NCI-H345 (cell line): ENCODE measurements at regions not wholly inside any gene's neighbourhood (a gene's known extent, or its start where the extent isn't known, plus 50 kb on each side); places are given as distances from the start of the nearest gene placed in this dataset.
"Not testable (repeated sequence)": the region's sequence is repeated elsewhere in the genome, so short reads cannot be mapped to it uniquely, and the experiment has no call there.

Experiments
- DNase-seq: peaks from one replicate; lab custom pipeline; 2025; lab: John Stamatoyannopoulos, UW

- DNase-seq = no peak
Measured at GRCh38 chr2:194526121-194526520, 1130.9 kb upstream of the SLC39A10 start.

GRCh38 chr2:194514281-194514680, 1142.7 kb upstream of the SLC39A10 start:
- no peak for DNase-seq

GRCh38 chr2:194511070-194511469, 1146.0 kb upstream of the SLC39A10 start:
- DNase-seq = not testable (repeated sequence)

- not testable (repeated sequence) for DNase-seq
Measured at GRCh38 chr2:194504876-194505275, 1152.2 kb upstream of the SLC39A10 start.

GRCh38 chr2:194495046-194495445, 1162.0 kb upstream of the SLC39A10 start:
- no peak for DNase-seq

GRCh38 chr2:194494401-194494800, 1162.6 kb upstream of the SLC39A10 start:
- DNase-seq = no peak

- DNase-seq = no peak
Measured at GRCh38 chr2:194491409-194492115, 1165.5 kb upstream of the SLC39A10 start.

- DNase-seq = no peak
Measured at GRCh38 chr2:194486326-194486725, 1170.7 kb upstream of the SLC39A10 start.

- no peak for DNase-seq
Measured at GRCh38 chr2:194483041-194483440, 1174.0 kb upstream of the SLC39A10 start.

GRCh38 chr2:194465641-194466040, 1191.4 kb upstream of the SLC39A10 start:
- no peak for DNase-seq

- DNase-seq = no peak
Measured at GRCh38 chr2:194464964-194465638, 1191.9 kb upstream of the SLC39A10 start.

- not testable (repeated sequence) for DNase-seq
Measured at GRCh38 chr2:194462883-194463282, 1194.1 kb upstream of the SLC39A10 start.

GRCh38 chr2:194455358-194455757, 1201.7 kb upstream of the SLC39A10 start:
- DNase-seq = no peak

GRCh38 chr2:194452504-194452903, 1204.5 kb upstream of the SLC39A10 start:
- DNase-seq = no peak

- no peak for DNase-seq
Measured at GRCh38 chr2:194445226-194445625, 1211.8 kb upstream of the SLC39A10 start.

GRCh38 chr2:194443926-194444325, 1213.1 kb upstream of the SLC39A10 start:
- no peak for DNase-seq

GRCh38 chr2:194424683-194425209, 1232.3 kb upstream of the SLC39A10 start:
- no peak for DNase-seq

- DNase-seq = no peak
Measured at GRCh38 chr2:194411221-194411620, 1245.8 kb upstream of the SLC39A10 start.

- DNase-seq = no peak
Measured at GRCh38 chr2:194395818-194396217, 1261.2 kb upstream of the SLC39A10 start.

GRCh38 chr2:194385376-194385775, 1271.7 kb upstream of the SLC39A10 start:
- no peak for DNase-seq

GRCh38 chr2:194383401-194383800, 1273.6 kb upstream of the SLC39A10 start:
- DNase-seq = peak; percentile 1

GRCh38 chr2:194382221-194382620, 1274.8 kb upstream of the SLC39A10 start:
- DNase-seq = no peak

- DNase-seq = no peak
Measured at GRCh38 chr2:194380011-194380410, 1277.0 kb upstream of the SLC39A10 start.
